Cardiac fibroblast (primary cell): ENCODE measurements at regions not wholly inside any gene's neighbourhood (a gene's known extent, or its start where the extent isn't known, plus 50 kb on each side); places are given as distances from the start of the nearest gene placed in this dataset.

Experiments used
- DNase-seq, 2 donors: peaks; one replicate each; pipeline versions ENCODE4 v3.0.0 to v3.0.0-alpha.2; 2010; ENCODE audit warnings: low read depth in 2 of 2
- H3K4me3 ChIP-seq, 2 donors: replicated peaks in 1 of 2; 1 replicate in 1 of 2; 2 replicates in 1 of 2; pipeline ENCODE4 v1.5.1; 2011; ENCODE audit warnings: low read depth in 2 of 2, low read length in 2 of 2, mild to moderate bottlenecking in 2 of 2, moderate library complexity in 1 of 2
- TF ChIP-seq, protein P1 (sequence below): IDR thresholded peaks from one replicate; pipeline ENCODE4 v1.5.1; 2011; ENCODE audit warnings: low read depth, mild to moderate bottlenecking, low read length, inconsistent platforms

DNA sequence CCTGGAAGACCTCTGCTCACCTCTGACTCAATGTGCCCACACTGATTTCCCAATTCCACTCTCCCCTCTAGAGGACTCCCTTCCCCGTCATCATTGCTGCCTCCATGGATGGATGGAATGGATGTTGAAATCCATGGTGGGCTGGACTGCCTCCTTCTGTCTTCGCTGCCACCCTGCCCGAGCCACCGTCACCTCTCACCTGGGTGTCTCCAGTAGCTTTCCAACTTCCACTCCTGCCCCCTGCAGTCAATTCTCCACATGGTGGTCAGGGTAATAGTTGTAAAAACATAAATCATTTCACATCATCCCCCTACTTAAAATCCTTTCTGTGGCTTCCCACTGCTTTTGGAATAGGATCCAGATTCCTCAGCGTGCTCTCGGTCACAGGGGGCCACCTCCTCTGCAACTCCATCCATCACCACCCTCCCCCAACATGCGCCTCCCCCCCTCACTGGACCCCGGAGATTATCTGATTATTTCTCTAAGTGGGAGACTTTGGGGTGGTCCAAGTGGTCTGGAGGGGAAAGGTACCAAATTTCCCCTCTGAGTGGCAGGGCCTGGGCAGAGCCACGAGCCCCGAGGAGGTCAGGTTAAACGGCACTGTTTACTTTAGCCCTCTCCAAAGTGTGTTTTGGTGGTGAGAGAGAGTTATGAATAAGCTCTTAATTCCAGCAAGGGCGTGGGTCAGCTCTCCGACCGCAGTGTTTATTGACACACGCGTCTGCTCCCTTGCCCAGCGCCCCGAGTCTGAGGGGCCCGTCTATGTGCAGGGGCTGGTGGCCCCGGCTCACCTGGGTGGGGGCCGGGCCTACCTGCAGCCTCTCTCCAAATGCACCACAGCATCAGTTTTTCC is 313.7 kb downstream of the MN1 start:
- TF ChIP-seq, protein P1, sequence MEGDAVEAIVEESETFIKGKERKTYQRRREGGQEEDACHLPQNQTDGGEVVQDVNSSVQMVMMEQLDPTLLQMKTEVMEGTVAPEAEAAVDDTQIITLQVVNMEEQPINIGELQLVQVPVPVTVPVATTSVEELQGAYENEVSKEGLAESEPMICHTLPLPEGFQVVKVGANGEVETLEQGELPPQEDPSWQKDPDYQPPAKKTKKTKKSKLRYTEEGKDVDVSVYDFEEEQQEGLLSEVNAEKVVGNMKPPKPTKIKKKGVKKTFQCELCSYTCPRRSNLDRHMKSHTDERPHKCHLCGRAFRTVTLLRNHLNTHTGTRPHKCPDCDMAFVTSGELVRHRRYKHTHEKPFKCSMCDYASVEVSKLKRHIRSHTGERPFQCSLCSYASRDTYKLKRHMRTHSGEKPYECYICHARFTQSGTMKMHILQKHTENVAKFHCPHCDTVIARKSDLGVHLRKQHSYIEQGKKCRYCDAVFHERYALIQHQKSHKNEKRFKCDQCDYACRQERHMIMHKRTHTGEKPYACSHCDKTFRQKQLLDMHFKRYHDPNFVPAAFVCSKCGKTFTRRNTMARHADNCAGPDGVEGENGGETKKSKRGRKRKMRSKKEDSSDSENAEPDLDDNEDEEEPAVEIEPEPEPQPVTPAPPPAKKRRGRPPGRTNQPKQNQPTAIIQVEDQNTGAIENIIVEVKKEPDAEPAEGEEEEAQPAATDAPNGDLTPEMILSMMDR: no peak
- peak in 1 of 2 donors; percentile 63 for DNase-seq
- H3K4me3 ChIP-seq: no peak overlapping the region

DNA sequence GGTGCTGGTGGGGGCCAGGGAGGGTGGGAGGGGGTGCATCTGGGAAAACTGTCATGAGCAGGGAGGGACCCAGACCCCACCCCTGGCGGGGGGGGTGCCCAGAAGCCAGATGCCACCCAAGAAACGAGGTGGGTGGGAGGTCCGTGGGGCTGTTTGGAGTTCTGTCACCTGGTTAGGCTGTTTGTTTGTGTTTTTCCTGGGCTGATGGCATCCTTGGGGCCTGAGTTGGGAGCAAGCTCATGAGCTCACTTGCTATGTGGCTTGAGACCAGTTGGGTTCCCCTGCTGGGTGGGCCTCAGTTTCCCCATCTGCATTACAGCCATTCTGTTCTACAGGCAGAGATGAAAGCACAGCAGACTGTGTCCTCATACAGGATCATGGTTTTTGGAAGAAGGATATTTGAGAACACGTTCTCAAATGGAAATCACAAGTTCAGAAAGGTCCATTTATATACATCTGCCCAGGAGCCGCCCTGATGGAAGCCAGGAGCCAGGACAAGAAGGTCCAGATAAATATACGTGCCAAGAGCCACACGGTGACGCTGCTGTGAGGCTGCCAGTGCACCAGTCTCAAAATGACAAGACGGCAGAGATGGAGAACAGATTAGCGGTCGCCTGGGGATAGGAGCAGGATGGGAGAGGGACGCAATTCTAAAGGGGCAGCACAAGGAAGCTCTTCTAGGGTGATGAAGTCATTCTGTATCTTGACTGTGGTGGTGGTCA is 312.9 kb downstream of the MN1 start:
- no peak for DNase-seq
- TF ChIP-seq, protein P1: no peak
- H3K4me3 ChIP-seq: no peak overlapping the region

DNA sequence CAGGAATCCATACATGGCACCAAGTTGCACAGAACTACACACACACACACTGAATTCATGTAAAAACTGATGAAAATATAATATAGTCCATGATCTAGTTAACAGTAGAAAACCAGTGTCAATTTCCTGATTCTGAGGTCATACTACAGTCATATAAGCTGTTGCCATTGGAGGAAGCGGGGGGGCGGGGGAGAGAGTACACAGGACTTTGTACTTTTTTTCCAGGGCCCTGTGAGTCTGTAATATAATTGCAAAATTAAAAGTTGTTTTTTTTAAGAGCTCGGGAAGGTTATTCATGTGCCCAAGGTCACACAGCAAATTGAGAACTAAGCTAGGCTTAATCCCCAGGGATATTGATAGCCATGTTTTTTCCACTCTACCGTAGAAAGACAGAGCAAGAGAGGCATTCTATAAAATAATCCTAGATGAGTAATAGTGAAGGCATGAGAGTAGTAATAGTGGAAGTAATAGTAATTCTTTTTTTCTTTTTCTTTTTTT is 312.3 kb downstream of the MN1 start:
- DNase-seq: peak; percentile 51 to 86
- TF ChIP-seq, protein P1: no peak
- H3K4me3 ChIP-seq: no peak overlapping the region

DNA sequence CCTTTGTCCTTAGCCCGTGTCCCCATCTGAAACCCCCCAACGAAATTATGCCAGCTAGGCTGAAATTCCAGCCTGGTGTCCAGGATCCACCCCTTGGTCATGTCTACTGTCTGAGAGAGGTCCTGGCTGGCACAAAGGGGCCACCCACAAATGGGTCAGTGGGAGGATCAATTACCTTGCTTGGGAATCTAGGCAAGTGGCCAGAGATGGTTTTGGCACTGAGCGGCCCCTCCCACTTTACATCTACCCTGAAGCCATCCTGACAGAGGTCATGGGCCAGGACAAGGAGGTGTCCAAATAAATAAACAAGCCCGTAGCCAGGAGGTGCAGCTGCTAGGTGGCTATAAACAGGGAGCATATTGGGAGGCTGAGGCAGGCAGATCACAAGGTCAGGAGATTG is 311.5 kb downstream of the MN1 start:
- H3K4me3 ChIP-seq: no peak overlapping the region
- TF ChIP-seq, protein P1: no peak
- no peak for DNase-seq

DNA sequence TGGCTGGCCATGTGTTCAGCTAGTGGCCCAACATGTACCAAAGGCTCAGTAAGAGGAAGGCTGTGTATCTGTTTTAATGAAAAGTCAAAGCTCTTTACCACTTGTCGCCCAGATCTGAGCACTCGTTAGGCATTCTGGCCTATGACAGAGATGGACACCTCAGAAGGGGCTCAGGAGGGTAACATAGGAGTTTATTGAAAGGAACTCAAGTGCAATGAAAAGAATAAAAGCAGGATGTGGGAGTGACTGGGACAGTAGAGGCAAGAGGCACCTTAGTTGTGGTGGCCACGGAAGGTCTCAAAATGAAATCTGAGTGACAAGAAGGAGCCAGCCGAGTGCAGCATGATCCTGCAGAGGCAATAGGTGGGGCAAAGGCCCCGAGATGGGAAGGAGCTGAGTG is 309.7 kb downstream of the MN1 start:
- TF ChIP-seq, protein P1: no peak
- no peak for DNase-seq
- no peak overlapping the region for H3K4me3 ChIP-seq

DNA sequence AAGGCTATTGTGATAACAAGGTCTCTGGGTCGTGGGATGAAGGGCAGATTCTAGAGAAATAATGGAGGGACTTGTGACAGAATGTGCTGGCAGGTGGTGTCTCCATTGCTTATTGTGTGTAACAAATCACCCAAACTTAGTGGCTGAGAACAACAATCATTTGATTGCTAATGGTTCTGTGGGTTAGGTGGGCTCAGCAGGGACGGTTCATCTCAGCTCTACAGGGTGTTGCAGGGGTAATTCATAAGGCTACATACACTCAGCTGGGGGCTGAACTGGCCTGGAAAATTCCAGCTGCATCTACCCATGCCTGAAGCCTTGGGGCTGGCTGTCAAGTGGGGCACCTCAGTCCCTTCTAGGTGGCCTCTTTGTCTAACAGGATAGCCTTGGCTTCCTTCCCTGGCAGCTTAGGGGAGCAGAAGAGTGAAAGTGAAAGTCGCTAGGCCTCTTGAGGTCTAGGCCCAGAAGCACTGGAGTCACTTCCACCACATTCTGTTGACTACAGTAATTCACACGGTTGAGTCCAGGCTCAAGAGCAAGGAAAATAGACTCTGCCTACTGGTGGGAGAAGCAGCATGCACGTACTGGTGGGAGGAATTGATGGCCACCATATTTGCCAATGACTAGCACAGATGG is 308.9 kb downstream of the MN1 start:
- H3K4me3 ChIP-seq: no peak overlapping the region
- no peak for DNase-seq
- TF ChIP-seq, protein P1: no peak
